Adrenal gland (tissue), 9 donors: ENCODE measurements at regions not wholly inside any gene's neighbourhood (a gene's known extent, or its start where the extent isn't known, plus 50 kb on each side); places are given as distances from the start of the nearest gene placed in this dataset.
"Not testable (repeated sequence)": the region's sequence is repeated elsewhere in the genome, so short reads cannot be mapped to it uniquely, and the experiment has no call there.

Source experiments
- DNase-seq, 7 donors: peaks; one replicate each; pipeline ENCODE4 v3.0.0-alpha.2; 2019 to 2020
- H3K27ac ChIP-seq, 5 donors: fragments of 200-600 bp; sonication (generic) in 4 of 5; 1 replicate in 3 of 5; 2 replicates in 2 of 5; pipeline versions ENCODE4 v1.5.1 to v1.8.0; 2016 to 2020; ENCODE audit warnings: mild to moderate bottlenecking in 1 of 5
- H3K27me3 ChIP-seq: fragments of 200-600 bp; 2 replicates; pipeline ENCODE4 v1.8.0; 2021
- H3K36me3 ChIP-seq, 2 donors: fragments of 200-600 bp; replicated peaks in 1 of 2; 1 replicate in 1 of 2; 2 replicates in 1 of 2; pipeline versions ENCODE4 v1.5.1 to v1.8.0; 2018 to 2022
- H3K4me1 ChIP-seq, 2 donors: fragments of 200-600 bp; replicated peaks in 1 of 2; 1 replicate in 1 of 2; 2 replicates in 1 of 2; pipeline versions ENCODE4 v1.5.1 to v1.8.0; 2018 to 2021
- H3K4me3 ChIP-seq, 4 donors: fragments of 200-600 bp; sonication (generic) in 3 of 4; one replicate each; pipeline ENCODE4 v1.5.1; 2016 to 2018
- H3K9me3 ChIP-seq, 3 donors: fragments of 200-600 bp; sonication (generic) in 1 of 3; replicated peaks in 1 of 3; 1 replicate in 2 of 3; 2 replicates in 1 of 3; pipeline versions ENCODE4 v1.5.1 to v1.8.0; 2016 to 2021
- POLR2A ChIP-seq, 2 donors: fragments of 450-650 bp; IDR thresholded peaks; one replicate each; pipeline ENCODE4 v1.6.1; 2017; ENCODE audit warnings: antibody characterized with exemption in 2 of 2, mild to moderate bottlenecking in 2 of 2, moderate library complexity in 1 of 2
- WGBS, 4 donors: extraction: QIAGEN DNeasy Blood & Tissue Kit in 2 of 4; methylation state at CpG; one replicate each; pipeline versions ENCODE4 v1.1.5 to v1.1.7; 2013 to 2017; 5-methylcytosine and 5-hydroxymethylcytosine counted together
- intact Hi-C, 2 donors: fragments of 100-400 bp; cut with DNase I; formaldehyde crosslinking; loops; one replicate each; pipeline versions ENCODE4 v1.14.1 to v1.15.0; 2022 to 2023
- TF ChIP-seq, protein P1 (sequence below), 6 experiments: fragments of 450-650 bp in 4 of 6; fragments of 200-600 bp in 2 of 6; sonication (generic) in 1 of 6; IDR thresholded peaks; 1 replicate in 5 of 6; 2 replicates in 1 of 6; pipeline versions ENCODE4 v1.5.1 to v1.8.0; 2016 to 2021; ENCODE audit warnings: antibody characterized with exemption in 6 of 6, mild to moderate bottlenecking in 2 of 6, moderate library complexity in 1 of 6
- donor health status: healthy with polysubstance abuse.
- donor health status: Bipolar disorder and iron deficiency.
- donor health status: DM: yes; HTN: yes; CAD: no.
- donor health status: DM: no; HTN: no; CAD: no.
- donor health status: DM: no; HTN: no; CAD: no.

DNA sequence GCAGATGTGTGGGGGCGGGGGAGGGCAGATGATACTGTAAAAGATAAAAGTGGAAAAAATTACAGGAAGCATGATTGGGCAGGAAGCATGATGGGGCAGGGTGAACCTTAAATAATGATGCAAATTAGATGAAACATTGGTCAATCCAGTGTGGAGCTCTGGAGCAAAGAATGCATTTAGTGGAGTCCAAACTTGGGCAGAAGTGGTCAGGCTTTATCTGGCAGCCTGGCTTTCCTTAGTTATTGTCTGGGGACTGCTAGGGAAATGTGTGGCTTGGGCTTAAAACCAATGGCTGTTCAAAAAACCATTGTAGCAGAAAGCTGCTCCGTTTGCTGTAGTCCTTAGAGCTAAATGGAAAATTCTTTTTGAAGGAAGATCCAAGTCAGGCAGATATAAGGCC lies 1077.3 kb upstream of the MIR17HG start:
- Histone ChIP-seq H3K36me3 (no peaks in the 10 kb centered on the region), H3K4me3 (no peak overlapping the region), H3K9me3 (no peaks in the 10 kb centered on the region), H3K4me1 (no peaks in the 10 kb centered on the region), H3K27ac (no peak overlapping the region), H3K27me3 (no peaks in the 10 kb centered on the region)
- 81 to 86% (median 84%) methylated on average over 2 of the region's 2 CpGs for WGBS, 4 donors
- TF ChIP-seq, protein P1, sequence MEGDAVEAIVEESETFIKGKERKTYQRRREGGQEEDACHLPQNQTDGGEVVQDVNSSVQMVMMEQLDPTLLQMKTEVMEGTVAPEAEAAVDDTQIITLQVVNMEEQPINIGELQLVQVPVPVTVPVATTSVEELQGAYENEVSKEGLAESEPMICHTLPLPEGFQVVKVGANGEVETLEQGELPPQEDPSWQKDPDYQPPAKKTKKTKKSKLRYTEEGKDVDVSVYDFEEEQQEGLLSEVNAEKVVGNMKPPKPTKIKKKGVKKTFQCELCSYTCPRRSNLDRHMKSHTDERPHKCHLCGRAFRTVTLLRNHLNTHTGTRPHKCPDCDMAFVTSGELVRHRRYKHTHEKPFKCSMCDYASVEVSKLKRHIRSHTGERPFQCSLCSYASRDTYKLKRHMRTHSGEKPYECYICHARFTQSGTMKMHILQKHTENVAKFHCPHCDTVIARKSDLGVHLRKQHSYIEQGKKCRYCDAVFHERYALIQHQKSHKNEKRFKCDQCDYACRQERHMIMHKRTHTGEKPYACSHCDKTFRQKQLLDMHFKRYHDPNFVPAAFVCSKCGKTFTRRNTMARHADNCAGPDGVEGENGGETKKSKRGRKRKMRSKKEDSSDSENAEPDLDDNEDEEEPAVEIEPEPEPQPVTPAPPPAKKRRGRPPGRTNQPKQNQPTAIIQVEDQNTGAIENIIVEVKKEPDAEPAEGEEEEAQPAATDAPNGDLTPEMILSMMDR (IDR thresholded peaks at IDR 0.05): no peak
- no peak for TF ChIP-seq POLR2A (IDR thresholded peaks at IDR 0.05)
- intact Hi-C loops: no loop called here
- DNase-seq: no peak

DNA sequence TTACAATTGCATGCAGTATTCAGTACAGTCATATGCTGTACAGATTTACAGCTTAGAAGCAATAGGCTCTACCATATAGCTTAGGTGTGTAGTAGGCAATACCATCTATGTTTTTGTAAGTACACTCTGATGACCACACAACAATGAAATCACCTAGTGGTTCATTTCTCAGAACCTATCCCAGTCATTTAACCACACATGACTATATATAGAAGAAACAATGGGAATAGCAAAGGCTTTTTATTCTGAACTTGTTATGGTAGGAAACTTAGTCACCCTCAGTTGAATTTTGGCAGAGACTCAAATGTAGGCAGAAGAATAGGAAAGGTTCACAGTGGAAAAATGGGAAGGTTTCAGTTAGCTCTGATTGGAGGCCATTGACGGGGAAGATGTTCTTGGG lies 1075.1 kb upstream of the MIR17HG start:
- Histone ChIP-seq H3K36me3 (no peaks in the 10 kb centered on the region), H3K4me1 (no peaks in the 10 kb centered on the region), H3K27me3 (no peaks in the 10 kb centered on the region), H3K9me3 (no peaks in the 10 kb centered on the region), H3K4me3 (no peak overlapping the region), H3K27ac (no peak overlapping the region)
- 93 to 97% (median 96%) methylated on average over 1 of the region's 1 CpG for WGBS, 4 donors
- no peak for DNase-seq
- TF ChIP-seq POLR2A (IDR thresholded peaks at IDR 0.05): no peak
- TF ChIP-seq, protein P1 (IDR thresholded peaks at IDR 0.05): no peak
- intact Hi-C loops: no loop called here

DNA sequence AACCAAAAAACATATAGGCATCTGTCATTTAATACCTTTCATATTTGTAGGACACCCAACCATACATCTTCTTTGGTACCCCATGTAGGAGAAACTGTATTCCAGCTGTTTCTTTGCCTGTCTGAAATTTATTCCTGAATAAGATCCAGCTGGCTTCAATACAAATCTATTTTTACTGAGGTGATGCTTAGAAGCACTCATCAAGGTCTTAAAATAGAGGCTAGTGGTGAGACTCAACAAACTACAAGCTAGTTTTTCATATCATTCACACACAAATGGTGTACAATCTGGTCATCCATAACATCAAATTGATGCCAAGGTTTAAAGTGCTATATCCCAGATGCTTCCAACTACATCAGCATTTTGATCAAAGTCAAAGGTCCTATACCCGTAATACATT lies 1071.3 kb upstream of the MIR17HG start:
- Histone ChIP-seq H3K4me1 (no peaks in the 10 kb centered on the region), H3K27me3 (no peaks in the 10 kb centered on the region), H3K9me3 (no peaks in the 10 kb centered on the region), H3K4me3 (no peak overlapping the region), H3K36me3 (no peaks in the 10 kb centered on the region), H3K27ac (no peak overlapping the region)
- DNase-seq: no peak
- TF ChIP-seq, protein P1 (IDR thresholded peaks at IDR 0.05): no peak
- TF ChIP-seq POLR2A (IDR thresholded peaks at IDR 0.05): no peak
- intact Hi-C loops: no loop called here
- 74 to 85% (median 78%) methylated on average over 1 of the region's 1 CpG for WGBS, 4 donors

DNA sequence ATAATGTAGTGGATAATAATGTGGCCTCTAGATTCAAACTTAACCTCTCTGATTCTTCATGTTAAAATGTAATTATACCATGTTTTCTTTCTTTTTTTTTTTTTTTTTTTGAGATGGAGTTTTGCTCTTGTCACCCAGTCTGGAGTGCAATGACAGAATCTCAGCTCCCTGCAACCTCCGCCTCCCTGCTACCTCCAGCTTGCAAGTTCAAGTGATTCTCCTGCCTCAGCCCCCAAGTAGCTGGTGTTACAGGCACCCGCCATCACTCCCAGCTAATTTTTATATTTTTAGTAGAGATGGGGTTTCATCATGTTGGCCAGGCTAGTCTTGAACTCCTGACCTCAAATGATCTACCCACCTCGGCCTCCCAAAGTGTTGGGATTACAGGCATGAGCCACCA lies 1069.3 kb upstream of the MIR17HG start:
- H3K27me3 ChIP-seq, H3K4me1 ChIP-seq, H3K36me3 ChIP-seq, DNase-seq, H3K9me3 ChIP-seq, intact Hi-C loops, H3K27ac ChIP-seq, H3K4me3 ChIP-seq: not testable (repeated sequence)
- 87 to 95% (median 91%) methylated on average over 3 of the region's 3 CpGs for WGBS, 4 donors

DNA sequence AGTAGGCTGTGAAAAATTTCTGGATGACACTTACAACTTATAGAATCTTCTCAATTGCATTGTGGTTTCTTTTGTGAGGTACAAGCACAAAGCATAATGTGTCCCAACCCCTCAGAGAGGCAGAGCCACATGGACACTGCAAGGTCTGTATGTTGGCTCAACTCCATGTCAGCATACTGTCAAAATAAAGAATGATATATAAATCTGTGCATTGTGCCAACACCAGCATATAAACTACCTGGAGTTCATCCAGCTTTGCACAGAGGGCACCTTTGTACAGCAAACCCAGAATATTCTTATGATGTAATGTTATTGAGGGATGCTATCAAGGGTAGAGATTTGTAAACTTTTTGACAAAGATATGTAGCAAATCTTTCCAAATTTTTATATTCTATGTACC lies 1065.8 kb upstream of the MIR17HG start:
- Histone ChIP-seq H3K4me1 (no peaks in the 10 kb centered on the region), H3K27ac (no peak overlapping the region), H3K9me3 (no peaks in the 10 kb centered on the region), H3K4me3 (no peak overlapping the region), H3K27me3 (no peaks in the 10 kb centered on the region), H3K36me3 (no peaks in the 10 kb centered on the region)
- intact Hi-C loops: no loop called here
- TF ChIP-seq POLR2A (IDR thresholded peaks at IDR 0.05): no peak
- TF ChIP-seq, protein P1 (IDR thresholded peaks at IDR 0.05): no peak
- DNase-seq: no peak
